AG09309 (cell line): ENCODE measurements at regions not wholly inside any gene's neighbourhood (a gene's known extent, or its start where the extent isn't known, plus 50 kb on each side); places are given as distances from the start of the nearest gene placed in this dataset.

Experiments
- DNase-seq: peaks from one replicate; pipeline ENCODE4 v3.0.0-alpha.2; 2010; ENCODE audit warnings: low read depth
- H3K4me3 ChIP-seq: 2 replicates; pipeline ENCODE4 v1.5.1; 2011; ENCODE audit warnings: mild to moderate bottlenecking, low read depth, low read length, moderate library complexity; ENCODE audit not compliant: control insufficient read depth
- TF ChIP-seq, protein P1 (sequence below): IDR thresholded peaks from 2 replicates; pipeline ENCODE4 v1.5.1; 2011; ENCODE audit warnings: mild to moderate bottlenecking, low read depth, low read length, inconsistent platforms; ENCODE audit not compliant: insufficient read depth, control insufficient read depth; ENCODE audit errors: missing control alignments

DNA sequence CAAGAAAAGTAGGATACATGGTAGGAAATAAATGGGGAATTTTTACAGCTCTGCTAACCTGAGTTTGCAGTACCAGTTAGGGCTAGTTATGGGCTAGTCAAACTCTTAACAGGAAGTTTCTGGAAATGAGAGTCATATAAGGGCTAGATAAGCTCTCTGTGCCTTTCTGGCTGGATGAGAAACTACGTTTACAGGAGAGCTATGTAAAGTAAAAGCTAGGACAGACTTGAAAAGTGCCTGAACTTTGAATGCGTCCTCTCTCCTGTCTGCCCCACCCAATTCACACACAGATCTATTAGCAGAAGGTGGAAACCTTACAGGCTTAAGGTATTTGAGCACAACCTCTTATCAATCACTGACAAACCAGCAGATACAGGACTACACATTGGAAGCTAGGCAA lies 167.1 kb downstream of the SNX19 start:
- DNase-seq, result no peak
- no peak overlapping the region for H3K4me3 ChIP-seq
- TF ChIP-seq, protein P1, sequence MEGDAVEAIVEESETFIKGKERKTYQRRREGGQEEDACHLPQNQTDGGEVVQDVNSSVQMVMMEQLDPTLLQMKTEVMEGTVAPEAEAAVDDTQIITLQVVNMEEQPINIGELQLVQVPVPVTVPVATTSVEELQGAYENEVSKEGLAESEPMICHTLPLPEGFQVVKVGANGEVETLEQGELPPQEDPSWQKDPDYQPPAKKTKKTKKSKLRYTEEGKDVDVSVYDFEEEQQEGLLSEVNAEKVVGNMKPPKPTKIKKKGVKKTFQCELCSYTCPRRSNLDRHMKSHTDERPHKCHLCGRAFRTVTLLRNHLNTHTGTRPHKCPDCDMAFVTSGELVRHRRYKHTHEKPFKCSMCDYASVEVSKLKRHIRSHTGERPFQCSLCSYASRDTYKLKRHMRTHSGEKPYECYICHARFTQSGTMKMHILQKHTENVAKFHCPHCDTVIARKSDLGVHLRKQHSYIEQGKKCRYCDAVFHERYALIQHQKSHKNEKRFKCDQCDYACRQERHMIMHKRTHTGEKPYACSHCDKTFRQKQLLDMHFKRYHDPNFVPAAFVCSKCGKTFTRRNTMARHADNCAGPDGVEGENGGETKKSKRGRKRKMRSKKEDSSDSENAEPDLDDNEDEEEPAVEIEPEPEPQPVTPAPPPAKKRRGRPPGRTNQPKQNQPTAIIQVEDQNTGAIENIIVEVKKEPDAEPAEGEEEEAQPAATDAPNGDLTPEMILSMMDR, result no peak

DNA sequence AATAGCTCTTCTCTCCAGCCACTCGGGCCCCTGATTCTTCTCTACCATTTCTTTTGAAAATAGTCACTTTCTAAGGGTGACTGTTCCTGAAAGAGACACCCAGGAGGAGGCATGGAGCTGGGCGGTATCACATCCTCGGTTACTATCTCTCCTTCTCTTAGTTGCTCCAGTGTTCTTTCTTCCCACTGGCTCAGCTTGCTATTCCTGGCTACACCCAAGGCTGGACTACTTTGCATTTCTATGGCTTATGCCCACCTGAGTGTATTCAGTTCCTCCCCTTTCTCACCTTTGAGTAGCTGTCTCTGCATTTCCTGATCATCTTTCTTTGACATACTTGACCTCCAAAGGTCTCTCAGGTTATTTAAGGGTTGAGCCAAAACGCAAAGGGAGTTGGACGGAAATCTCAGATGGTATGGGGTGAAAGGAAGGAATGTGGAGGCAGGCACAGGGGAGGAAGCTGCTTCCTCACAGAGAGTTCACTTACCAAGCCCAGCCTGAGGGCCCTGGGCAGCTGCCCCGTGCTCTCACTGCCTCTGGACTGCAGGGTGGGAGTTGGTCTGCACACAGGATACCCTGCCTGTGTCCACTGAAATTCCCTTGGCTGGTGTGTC lies 155.7 kb downstream of the SNX19 start:
- no peak for DNase-seq
- no peak overlapping the region for H3K4me3 ChIP-seq
- TF ChIP-seq, protein P1, result no peak

DNA sequence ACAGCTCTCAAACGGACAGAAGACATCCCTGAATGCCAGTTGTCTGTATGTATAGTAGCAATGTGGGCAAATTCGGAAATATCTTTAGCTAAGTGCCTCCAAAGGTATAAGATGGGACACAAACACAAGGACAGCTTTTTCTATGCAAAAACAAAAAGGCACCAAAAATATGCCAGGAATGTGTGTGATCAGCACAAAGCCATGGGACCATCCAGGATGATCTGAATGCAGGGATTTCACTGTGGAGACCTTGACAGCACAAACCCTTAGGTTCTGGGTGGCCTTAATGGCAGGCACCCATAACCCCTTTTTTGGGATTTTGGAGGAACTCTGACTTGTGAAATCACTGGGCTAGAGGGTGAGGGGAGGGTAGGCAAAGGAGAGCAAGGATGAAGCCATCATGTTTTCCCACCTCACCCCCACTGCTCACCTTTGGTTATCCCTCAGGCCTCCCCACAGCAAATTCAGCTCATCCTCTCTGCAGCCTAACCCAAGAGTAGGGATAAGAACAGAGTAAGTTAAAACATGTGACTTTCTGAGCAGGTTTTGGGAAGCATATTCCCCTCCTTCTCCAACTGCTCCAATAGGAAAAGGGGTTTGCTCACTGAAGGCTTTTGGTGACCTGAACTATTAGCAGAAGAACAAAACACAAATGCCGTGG lies 154.6 kb downstream of the SNX19 start:
- DNase-seq, result no peak
- TF ChIP-seq, protein P1, result no peak
- H3K4me3 ChIP-seq, result no peak overlapping the region

DNA sequence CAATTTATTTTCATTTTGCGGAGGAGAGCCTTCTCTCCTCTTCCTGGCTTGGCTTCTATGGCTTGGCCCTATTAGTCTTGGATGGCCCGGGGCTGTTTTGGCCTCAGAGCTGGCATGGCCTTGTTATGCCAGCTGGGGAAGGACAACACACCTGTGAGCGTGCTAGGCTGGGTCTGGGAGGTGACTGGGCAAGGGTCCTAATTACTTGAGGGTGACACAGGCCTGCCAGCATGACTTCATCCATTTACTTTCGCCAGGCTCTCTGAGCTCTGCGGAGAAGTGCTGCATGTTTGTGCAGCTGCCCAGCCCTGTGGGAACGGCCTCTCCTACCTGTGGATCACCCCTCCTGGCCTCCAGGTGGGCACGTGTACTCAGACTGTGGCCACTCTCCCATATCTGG lies 153.6 kb downstream of the SNX19 start:
- no peak overlapping the region for H3K4me3 ChIP-seq
- TF ChIP-seq, protein P1, result no peak
- no peak for DNase-seq

DNA sequence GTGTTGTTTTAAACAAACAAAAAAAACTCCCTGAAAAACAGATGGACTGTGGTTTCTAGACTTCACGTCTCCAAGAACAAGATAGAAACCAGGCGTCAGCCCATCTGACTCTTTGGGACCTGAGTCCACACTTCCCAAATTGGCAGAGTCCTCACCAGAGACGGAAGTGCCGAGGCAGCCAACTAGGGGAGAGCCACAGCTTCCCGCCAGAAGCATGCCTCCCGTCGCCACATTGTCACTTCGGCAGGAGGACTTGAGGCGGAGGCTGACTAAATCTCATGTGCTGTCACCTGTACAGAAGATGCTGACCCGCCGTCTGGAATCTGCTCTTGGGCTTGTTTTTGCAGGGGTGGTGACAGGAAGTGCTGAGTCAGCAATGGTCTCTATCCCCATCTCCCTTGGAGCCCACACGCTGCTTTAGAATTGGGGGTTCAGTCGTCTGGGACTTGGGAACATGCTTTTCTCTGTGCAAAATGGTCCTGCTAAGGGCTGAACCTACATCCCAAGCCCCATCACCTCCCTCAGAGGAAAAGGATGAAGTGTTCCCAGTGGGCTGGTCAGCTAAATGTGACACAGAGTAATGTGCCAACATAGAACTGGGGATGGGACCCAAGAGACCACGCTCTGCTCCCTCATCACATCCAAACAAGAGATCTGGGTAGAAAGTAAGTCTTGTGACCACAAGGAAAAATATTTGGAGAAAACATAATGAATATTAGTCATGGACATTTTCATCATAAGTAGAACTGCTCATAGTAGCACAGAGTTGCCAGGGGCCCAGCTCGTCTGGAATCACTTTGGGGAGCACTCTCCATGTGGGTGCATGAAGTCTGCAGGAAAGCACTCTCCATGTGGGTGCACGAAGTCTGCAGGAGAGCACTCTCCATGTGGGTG lies 152.9 kb downstream of the SNX19 start:
- DNase-seq, result no peak
- no peak overlapping the region for H3K4me3 ChIP-seq
- TF ChIP-seq, protein P1, result no peak

DNA sequence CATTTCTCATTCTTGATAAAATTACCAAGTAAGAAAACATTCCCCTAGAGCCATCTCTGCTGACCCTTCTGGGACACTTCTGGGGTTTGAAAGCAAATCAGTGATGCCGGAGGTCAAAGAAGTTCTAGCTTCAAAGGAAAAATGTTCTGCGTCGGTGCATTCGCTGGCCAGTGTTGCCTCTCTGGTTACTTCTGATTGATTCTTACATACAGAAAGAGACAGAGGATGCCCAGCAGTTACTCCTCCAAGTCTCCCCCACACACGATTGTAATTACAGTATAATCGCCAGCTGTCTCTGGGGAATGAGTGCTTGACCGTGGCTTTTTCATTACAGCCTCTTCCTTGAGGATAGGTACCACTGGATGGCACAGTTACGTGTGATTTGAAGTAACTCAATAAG lies 150.9 kb downstream of the SNX19 start:
- H3K4me3 ChIP-seq, result no peak overlapping the region
- no peak for DNase-seq
- TF ChIP-seq, protein P1, result no peak
